ENCODE measurements at regions not wholly inside any gene's neighbourhood (a gene's known extent, or its start where the extent isn't known, plus 50 kb on each side); places are given as distances from the start of the nearest gene placed in this dataset.

- no peak for DNase-seq (ENCODE audit: low read depth)
Observed at GRCh38 chr16:59201821-59202220, 467.7 kb upstream of the GOT2 start.

DNA sequence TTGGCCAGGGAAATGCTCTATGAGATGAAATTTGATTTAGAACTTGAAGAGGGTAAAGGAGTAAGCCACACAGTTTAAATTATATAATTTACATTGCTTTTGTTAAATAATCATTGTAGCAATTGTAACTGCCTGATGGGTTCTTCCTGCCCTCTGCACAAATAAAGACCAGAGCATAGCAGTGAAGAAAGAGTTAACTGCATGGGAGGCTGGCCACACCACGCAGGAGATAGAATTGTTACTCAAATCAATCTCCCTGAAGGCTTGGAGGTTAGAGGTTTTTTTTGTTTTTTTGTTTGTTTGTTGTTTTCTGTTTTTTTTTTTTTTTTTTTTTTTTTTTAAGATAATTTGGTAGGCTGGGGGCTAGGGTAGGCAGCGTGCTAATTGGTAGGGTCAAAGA, 467.0 kb upstream of the GOT2 start:
- no peak for DNase-seq (ENCODE audit: low read depth)

- no peak for DNase-seq (ENCODE audit: low read depth)
Observed at GRCh38 chr16:59198487-59198886, 464.4 kb upstream of the GOT2 start.

- DNase-seq (ENCODE audit: low read depth): no peak
Observed at GRCh38 chr16:59195242-59195641, 461.1 kb upstream of the GOT2 start.

GRCh38 chr16:59193637-59194036, 459.5 kb upstream of the GOT2 start:
- no peak for DNase-seq (ENCODE audit: low read depth)

- peak; percentile 5 for DNase-seq (ENCODE audit: low read depth)
Observed at GRCh38 chr16:59192551-59193199, 458.6 kb upstream of the GOT2 start.

DNA sequence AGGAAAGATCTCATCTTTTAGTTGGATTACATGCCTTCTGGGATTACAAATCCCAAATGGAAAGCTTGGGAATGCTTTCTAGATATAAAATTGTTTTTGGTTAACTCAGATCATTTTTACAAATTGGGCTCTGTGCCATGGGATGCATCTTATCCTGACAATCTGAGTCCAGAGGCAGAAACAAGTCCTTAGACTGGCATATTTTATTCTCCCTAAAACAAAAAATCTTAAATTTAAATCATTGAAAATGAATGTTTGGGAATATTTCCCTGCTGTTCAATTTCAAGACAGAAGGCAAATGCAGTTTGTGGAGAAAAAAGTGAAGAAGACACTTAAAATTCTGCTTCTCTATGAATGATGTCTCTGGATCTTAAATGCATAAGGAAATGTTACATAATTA, 456.6 kb upstream of the GOT2 start:
- no peak for DNase-seq (ENCODE audit: low read depth)

DNA sequence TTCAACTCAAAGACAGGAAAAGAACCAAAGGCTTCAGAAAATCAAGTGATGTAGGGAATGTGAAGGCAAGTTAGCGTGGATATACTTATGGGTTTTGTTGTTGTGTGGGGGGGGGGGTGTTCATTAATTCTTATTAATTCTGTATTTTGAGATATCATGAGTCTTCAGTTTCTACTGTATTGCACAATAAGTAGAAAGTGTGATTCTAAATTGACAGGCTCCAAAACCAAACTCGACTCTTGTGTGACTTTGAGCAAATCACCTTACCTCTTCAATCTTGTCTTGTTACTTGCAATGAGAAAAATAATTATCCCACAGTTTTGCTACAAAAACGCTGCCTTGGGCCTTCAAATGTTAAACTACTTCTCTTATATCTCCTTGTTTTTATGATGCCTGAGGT, 453.9 kb upstream of the GOT2 start:
- DNase-seq (ENCODE audit: low read depth): no peak

DNA sequence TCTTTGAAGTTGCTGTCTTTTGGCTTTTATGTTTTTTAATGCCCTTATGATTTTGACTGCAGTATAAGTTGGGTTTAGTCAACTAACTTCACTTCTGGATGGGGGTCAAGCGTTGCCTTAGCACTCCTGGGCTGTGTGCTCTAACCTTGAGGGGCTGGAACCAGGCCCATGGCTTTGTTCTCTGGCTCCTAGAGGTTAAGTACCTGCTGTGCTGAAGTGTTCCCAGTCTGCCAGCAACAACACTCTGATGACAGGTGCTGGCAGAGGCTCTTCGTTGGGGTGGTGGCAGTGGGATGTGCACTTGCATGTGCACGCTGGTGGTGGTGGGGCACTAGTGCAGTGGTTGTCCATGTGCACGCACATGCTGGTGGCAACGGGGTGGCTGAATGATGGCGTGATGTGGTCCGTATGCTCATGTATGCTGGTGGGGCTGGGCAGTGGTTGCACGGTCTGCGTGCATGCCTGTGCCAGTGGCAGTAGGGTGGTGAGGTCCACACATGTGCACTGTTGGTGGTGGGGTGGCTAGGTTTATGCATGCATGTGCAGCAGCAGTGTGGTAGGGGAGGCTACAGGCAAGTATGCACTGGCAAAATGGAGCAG, 447.8 kb upstream of the GOT2 start:
- DNase-seq (ENCODE audit: low read depth): no peak

- no peak for DNase-seq (ENCODE audit: low read depth)
Observed at GRCh38 chr16:59180083-59180476, 446.0 kb upstream of the GOT2 start.

- DNase-seq (ENCODE audit: low read depth): no peak
Observed at GRCh38 chr16:59179446-59180082, 445.4 kb upstream of the GOT2 start.

DNA sequence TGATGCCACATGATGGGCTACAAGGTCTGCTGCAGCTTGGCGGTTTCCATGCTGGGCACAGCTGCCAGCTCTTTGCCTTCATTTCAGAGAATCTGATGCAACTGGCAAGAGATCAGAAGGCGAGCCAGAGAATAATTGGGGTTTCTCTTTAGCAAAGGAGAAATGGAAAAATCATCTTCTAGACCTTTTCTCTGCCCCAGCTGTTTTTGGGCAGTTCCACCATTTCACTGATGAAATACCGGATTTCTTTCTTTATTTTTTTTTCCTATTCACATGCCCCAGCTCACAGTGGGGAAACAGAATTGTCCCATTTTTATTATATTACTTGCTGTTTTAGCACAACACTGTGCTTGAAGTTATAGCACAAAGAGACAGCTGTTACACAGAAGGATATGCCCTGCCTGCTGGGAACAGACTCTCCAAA, 439.3 kb upstream of the GOT2 start:
- no peak for DNase-seq (ENCODE audit: low read depth)

GRCh38 chr16:59170099-59170712, 436.1 kb upstream of the GOT2 start:
- no peak for DNase-seq (ENCODE audit: low read depth)

DNA sequence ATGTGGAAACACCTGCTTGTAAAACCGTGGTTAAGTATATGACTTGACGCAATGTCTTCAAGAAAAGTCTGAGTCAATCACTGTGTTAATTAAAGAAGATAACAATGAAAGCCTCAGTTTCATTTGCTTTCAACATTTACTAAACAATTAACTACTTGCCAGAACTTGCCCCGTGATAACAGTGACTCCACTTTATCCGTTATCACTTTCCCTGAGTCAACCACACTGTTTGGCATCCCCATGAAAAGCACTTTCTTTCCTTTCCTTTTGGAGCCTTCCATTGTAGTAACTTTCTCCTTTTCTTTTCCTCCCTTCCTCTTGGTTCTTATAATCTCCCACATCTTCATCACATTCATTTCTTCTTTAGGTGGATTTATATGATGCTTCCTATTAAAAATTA, 435.1 kb upstream of the GOT2 start:
- no peak for DNase-seq (ENCODE audit: low read depth)

- no peak for DNase-seq (ENCODE audit: low read depth)
Observed at GRCh38 chr16:59168461-59169114, 434.5 kb upstream of the GOT2 start.

GRCh38 chr16:59164461-59164860, 430.3 kb upstream of the GOT2 start:
- no peak for DNase-seq (ENCODE audit: low read depth)

DNA sequence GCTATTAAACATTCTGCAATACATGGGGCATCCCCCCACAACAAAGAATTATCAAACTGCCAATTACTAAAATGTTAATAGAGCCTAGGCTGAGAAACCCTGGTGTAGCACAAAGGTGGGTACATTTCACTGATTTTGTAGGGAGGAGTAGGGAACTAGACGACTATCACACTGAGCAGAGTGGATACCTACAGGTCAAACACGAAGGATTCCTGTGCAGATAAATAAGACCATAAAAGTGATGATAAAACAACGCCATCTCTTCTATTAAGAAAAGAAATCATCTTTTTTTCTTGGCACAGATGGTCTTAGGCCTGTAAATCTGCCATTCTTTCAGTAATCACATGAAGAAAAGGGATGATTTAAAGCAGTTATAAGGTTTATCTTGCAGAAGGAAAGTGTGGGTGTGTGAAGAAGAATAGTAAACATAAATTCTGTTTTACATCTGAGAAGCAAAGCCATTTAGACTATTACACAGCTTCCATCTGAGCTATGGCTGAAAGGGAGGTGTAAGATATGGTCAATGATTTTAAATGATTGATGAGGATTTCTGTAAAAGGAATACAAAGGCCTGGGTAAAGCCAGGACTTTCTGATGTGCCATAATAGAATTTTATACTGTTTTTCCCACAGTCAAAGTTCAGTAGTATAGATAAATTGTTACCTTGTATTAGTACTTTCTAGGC, 429.4 kb upstream of the GOT2 start:
- DNase-seq (ENCODE audit: low read depth): no peak

GRCh38 chr16:59161679-59162078, 427.6 kb upstream of the GOT2 start:
- DNase-seq (ENCODE audit: low read depth): no peak

DNA sequence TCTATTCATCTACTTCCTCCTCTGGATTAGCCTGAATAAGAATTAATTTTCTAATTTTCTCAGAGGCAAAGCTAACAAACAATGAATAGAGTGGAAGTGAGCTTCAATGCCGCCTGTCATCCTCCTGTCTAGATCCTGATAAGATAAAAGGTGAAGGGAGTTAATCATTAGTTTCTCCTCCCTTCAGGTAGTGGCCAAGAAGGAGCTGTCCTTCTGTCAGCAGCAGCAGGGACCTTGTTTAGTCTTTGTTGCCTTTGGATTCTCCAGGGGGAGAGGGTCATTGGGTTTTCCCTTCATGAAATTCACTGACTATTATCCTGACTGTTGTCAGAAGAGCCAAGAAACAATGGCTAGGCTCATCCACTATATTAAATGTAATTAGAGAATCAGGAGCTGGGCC, 420.2 kb upstream of the GOT2 start:
- DNase-seq (ENCODE audit: low read depth): no peak

GRCh38 chr16:59148769-59149155, 414.6 kb upstream of the GOT2 start:
- no peak for DNase-seq (ENCODE audit: low read depth)

- no peak for DNase-seq (ENCODE audit: low read depth)
Observed at GRCh38 chr16:59148056-59148768, 414.1 kb upstream of the GOT2 start.

Data from HT1080 (cell line).